ENCODE measurements at regions not wholly inside any gene's neighbourhood (a gene's known extent, or its start where the extent isn't known, plus 50 kb on each side); places are given as distances from the start of the nearest gene placed in this dataset.
"Not testable (repeated sequence)": the region's sequence is repeated elsewhere in the genome, so short reads cannot be mapped to it uniquely, and the experiment has no call there.

- no peak for DNase-seq
Observed at GRCh38 chr18:78430131-78430758, 549.4 kb upstream of the SALL3 start.

DNA sequence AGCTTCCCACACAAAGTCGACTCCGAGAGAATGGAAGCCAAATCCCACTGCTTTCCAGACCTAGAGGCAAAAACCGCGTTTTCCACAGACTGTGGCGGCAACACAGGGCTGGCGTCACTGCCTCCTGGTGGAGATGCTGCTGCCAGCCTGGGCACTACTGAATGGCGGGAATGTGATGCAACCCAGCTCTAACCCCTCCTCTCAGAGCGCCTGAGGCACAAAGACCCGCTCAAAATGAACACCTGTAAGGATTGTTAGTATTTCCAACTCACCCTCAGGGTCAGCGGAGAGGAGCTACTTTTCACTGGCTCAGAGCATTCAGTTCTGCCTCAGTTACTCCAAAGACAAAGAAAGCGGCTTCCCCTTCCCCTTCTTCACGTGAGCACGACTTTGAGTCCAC is 548.0 kb upstream of the SALL3 start:
- DNase-seq: no peak

- no peak for DNase-seq
Observed at GRCh38 chr18:78433562-78433961, 546.1 kb upstream of the SALL3 start.

- no peak for DNase-seq
Observed at GRCh38 chr18:78436110-78436509, 543.5 kb upstream of the SALL3 start.

GRCh38 chr18:78438235-78438634 is 541.4 kb upstream of the SALL3 start:
- DNase-seq: not testable (repeated sequence)

- DNase-seq: no peak
Observed at GRCh38 chr18:78445880-78446279, 533.7 kb upstream of the SALL3 start.

DNA sequence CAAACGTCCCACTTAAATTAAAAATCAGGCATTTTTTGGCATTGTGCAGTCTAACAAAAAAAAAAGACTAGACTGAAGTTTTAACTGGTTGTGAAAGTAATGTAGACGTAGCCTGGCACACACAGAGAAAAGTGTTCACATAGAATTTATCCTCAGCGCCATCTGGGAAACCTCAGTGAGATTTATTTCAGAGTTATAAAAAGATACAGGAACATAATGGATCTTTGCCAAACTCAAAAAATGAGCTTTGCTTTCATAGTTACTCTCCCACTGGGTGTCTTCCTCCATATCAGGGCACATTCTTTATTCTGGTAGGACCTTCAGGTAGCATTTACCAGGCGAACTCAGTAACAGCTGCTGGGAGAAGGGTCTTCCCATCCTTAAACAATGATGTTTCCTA is 532.4 kb upstream of the SALL3 start:
- DNase-seq: no peak

DNA sequence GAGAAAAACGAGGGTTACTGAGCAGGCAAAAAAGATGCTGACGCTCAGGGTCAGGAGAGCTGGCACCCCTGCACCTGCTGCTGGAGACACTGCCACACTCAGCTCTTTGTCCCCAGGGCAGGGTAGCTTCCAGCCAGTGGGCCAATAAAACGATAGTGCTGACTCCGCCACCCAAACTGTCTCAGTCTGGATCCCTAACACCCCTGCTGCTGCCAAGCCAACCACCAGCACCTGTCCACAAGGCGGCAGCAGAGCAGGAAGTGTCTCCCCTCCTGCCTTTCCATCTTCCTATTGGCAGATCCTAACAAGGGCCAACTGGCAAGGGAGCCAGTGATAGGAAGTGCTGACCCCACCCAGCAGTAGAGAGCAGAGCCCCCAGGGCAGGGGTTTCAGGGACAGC is 531.5 kb upstream of the SALL3 start:
- DNase-seq: no peak

GRCh38 chr18:78448591-78448990 is 531.0 kb upstream of the SALL3 start:
- no peak for DNase-seq

GRCh38 chr18:78454221-78454620 is 525.4 kb upstream of the SALL3 start:
- no peak for DNase-seq

- no peak for DNase-seq
Observed at GRCh38 chr18:78455386-78455785, 524.2 kb upstream of the SALL3 start.

DNA sequence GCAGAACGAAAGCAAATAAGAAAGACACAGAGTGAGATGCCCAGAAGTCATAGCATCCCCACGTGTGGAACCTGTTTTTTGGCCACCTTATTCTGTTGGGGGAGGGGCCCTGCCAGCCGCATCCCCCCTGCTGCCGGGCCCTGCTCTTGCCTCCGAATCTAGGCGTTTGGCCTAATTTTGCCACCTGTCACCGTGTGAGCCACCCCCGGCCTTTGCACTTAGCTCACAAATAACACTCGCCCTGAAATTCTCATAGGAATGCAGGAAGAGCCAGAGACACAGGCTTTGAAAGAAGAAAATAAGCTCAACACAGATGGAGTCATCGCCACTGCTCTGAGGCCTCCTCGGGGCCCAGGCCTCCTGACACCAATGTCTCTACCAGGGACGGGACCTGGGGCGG is 522.6 kb upstream of the SALL3 start:
- DNase-seq: no peak

- DNase-seq: no peak
Observed at GRCh38 chr18:78457731-78458130, 521.9 kb upstream of the SALL3 start.

- DNase-seq: no peak
Observed at GRCh38 chr18:78458356-78458755, 521.3 kb upstream of the SALL3 start.

GRCh38 chr18:78459668-78460067 is 520.0 kb upstream of the SALL3 start:
- DNase-seq: no peak

- no peak for DNase-seq
Observed at GRCh38 chr18:78460558-78460957, 519.1 kb upstream of the SALL3 start.

DNA sequence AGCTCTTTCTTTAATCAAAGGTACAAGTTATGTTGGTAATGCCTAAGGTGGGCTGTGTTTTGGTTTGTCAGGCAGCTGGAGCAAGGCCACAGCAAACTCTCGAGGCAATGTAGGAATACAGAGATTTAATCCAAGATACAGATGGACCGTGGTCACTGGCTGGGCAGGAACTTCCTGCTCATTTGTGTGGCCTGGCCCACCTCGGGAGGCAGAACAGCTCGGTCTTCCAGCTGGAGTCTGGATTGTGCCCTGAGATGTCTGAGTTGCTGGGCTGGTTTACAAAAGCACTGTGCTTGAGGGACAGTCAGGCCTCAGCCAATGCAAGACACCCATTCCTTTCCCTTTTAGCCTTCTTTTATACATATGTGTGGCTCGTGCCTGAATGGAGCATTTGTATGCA is 506.1 kb upstream of the SALL3 start:
- DNase-seq: no peak

- no peak for DNase-seq
Observed at GRCh38 chr18:78477840-78478239, 501.8 kb upstream of the SALL3 start.

DNA sequence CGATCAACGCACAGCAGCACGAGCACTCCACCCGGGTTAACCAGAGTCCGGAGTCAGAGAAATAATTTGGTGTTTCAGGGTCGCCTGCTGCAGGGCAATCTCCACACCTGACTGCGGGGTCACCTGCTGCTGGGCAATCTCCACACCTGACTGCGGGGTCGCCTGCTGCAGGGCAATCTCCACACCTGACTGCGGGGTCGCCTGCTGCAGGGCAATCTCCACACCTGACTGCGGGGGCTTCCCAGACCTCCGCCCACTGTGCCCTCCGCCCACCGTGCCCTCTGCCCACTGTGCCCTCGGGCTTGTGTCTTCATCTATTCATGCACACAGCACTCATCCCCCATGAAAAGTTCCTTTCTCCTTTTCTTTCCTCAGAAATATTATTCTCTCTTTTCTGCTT is 500.2 kb upstream of the SALL3 start:
- no peak for DNase-seq

DNA sequence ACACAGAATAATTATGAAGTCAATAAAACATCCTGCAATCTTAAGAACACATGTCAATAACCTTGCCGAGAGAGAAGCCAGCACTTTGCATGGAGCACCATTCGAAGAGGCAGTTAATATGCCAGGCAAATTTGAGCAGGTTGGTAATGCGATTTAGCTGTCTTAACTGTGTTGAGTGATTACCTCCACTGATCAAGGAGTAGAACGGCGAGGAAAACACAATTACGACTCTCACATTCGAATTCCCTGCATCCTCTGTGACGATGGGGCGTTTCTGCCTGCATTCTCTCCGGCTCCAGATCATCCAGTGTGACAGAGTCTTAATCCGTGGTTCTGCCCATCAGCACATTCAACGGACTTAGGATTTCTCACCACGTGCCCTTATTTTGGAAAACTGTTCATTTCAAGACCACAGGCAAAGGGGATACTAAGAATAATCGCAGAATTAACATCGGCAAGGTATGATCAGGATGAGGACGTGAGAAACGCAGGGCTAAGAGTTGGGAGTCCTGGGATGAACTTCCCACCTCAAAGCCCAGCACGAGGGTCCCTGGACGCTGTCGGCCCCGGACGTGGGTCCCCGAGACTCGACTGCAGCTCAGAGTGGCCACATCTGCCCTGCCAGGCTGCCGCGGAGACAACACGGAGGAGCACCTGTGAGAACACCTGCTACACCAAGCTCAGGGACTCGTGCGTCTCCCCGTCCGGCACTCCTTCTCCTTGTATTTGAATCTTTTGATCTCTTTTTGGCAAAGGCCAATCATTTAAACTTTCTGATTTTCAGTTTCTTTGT is 499.2 kb upstream of the SALL3 start:
- no peak for DNase-seq

- no peak for DNase-seq
Observed at GRCh38 chr18:78482378-78482777, 497.2 kb upstream of the SALL3 start.

- no peak for DNase-seq
Observed at GRCh38 chr18:78487649-78488048, 492.0 kb upstream of the SALL3 start.

GRCh38 chr18:78492064-78492812 is 487.4 kb upstream of the SALL3 start:
- DNase-seq: no peak

GRCh38 chr18:78492813-78493371 is 486.7 kb upstream of the SALL3 start:
- no peak for DNase-seq
